A549 (cell line): ENCODE measurements at regions not wholly inside any gene's neighbourhood (a gene's known extent, or its start where the extent isn't known, plus 50 kb on each side); places are given as distances from the start of the nearest gene placed in this dataset.

ENCODE experiments used
- ATAC-seq, 2 experiments: fragments of 200-7000 bp in 1 of 2; fragments of >200 bp in 1 of 2; cut with Nextera tagmentation in 1 of 2; cut with Tn5 transposase in 1 of 2; 3 replicates each; pipeline versions ENCODE4 v1.8.0 to v1.9.1; 2018 to 2020; ENCODE audit warnings: mild to moderate bottlenecking in 1 of 2, moderate library complexity in 1 of 2
- CTCF ChIA-PET: fragments of 300-600 bp; sonication (Branson Sonifier 250); formaldehyde crosslinking; extraction: SDS; loops from one replicate; lab custom pipeline; 2021; ENCODE audit warnings: antibody characterized with exemption, inconsistent platforms; lab: Yijun Ruan, JAX
- POLR2A ChIA-PET: fragments of 350-600 bp; formaldehyde crosslinking; extraction: SDS; loops from one replicate; lab custom pipeline; 2021; ENCODE audit warnings: antibody characterized with exemption, inconsistent platforms; lab: Yijun Ruan, JAX
- DNase-seq, 2 experiments: peaks; one replicate each; pipeline versions ENCODE4 v3.0.0 to v3.0.0-alpha.2; 2011 to 2016; ENCODE audit warnings: low read depth in 1 of 2, low spot score in 1 of 2
- FAIRE-seq: peaks from 2 replicates; lab custom pipeline; 2011; peaks lifted over from hg19 to GRCh38; lab: Jason Lieb, UNC
- H3K27ac ChIP-seq, 2 experiments: fragments of >200 bp; sonication (Bioruptor Twin); formaldehyde crosslinking; 3 replicates each; pipeline ENCODE4 v1.5.1; 2016 to 2017
- H3K4me1 ChIP-seq: fragments of >200 bp; sonication (Bioruptor Twin); formaldehyde crosslinking; 3 replicates; pipeline ENCODE4 v1.6.1; 2016
- H3K4me2 ChIP-seq: fragments of >200 bp; sonication (Bioruptor Twin); formaldehyde crosslinking; 3 replicates; pipeline ENCODE4 v1.6.1; 2016
- H3K4me3 ChIP-seq: fragments of >200 bp; sonication (Bioruptor Twin); formaldehyde crosslinking; 3 replicates; pipeline ENCODE4 v1.5.1; 2016
- H3K9me3 ChIP-seq: fragments of >200 bp; sonication (Bioruptor Twin); formaldehyde crosslinking; 3 replicates; pipeline ENCODE4 v1.6.1; 2016
- ATOH8 ChIP-seq: fragments of 250-450 bp; sonication (Bioruptor Pico); IDR thresholded peaks from 2 replicates; pipeline ENCODE4 v1.5.0; 2020; ENCODE audit warnings: low read depth, mild to moderate bottlenecking, moderate library complexity
- BHLHE40 ChIP-seq: IDR thresholded peaks from 2 replicates; pipeline ENCODE4 v1.6.1; 2012; ENCODE audit warnings: low read depth, low read length, inconsistent platforms
- CHD4 ChIP-seq: fragments of 200-600 bp; sonication (generic); IDR thresholded peaks from 2 replicates; pipeline ENCODE4 v1.6.1; 2016; ENCODE audit warnings: antibody characterized with exemption, mild to moderate bottlenecking, borderline replicate concordance
- EHMT2 ChIP-seq: fragments of 200-600 bp; sonication (generic); IDR thresholded peaks from 2 replicates; pipeline ENCODE4 v1.6.1; 2016; ENCODE audit warnings: antibody characterized with exemption, low read depth, mild to moderate bottlenecking, moderate library complexity
- ELK1 ChIP-seq: fragments of 150-350 bp; IDR thresholded peaks from 2 replicates; pipeline ENCODE4 v1.6.1; 2014; ENCODE audit warnings: low read depth, mild to moderate bottlenecking, low read length
- EP300 ChIP-seq, 2 experiments: fragments of >200 bp; sonication (Bioruptor Twin); formaldehyde crosslinking; IDR thresholded peaks; 2 replicates in 1 of 2; 3 replicates in 1 of 2; pipeline ENCODE4 v1.6.1; 2016 to 2017
- FOSB ChIP-seq: fragments of 250-450 bp; sonication (Bioruptor Pico); IDR thresholded peaks from 2 replicates; pipeline ENCODE4 v1.5.0; 2020; ENCODE audit warnings: mild to moderate bottlenecking, moderate library complexity
- FOXS1 ChIP-seq: fragments of 250-450 bp; sonication (Bioruptor Pico); IDR thresholded peaks from 2 replicates; pipeline ENCODE4 v1.5.0; 2020; ENCODE audit warnings: mild to moderate bottlenecking, moderate library complexity
- HDAC2 ChIP-seq: fragments of 200-600 bp; sonication (generic); IDR thresholded peaks from 2 replicates; pipeline ENCODE4 v1.6.1; 2016
- HES2 ChIP-seq: fragments of >200 bp; sonication (Bioruptor Twin); formaldehyde crosslinking; IDR thresholded peaks from 2 replicates; pipeline ENCODE4 v1.6.1; 2016
- HOXB13 ChIP-seq: fragments of 250-450 bp; sonication (Bioruptor Pico); IDR thresholded peaks from 2 replicates; pipeline ENCODE4 v1.5.0; 2020; ENCODE audit warnings: low read depth, mild to moderate bottlenecking, moderate library complexity
- JUN ChIP-seq, 2 experiments: fragments of >200 bp; sonication (Bioruptor Twin); formaldehyde crosslinking; IDR thresholded peaks; 2 replicates in 1 of 2; 3 replicates in 1 of 2; pipeline ENCODE4 v1.6.1; 2016 to 2017
- JUNB ChIP-seq: fragments of >200 bp; sonication (Bioruptor Twin); formaldehyde crosslinking; IDR thresholded peaks from 2 replicates; pipeline ENCODE4 v1.6.1; 2016
- KDM5A ChIP-seq: fragments of 200-600 bp; sonication (generic); IDR thresholded peaks from 2 replicates; pipeline ENCODE4 v1.6.1; 2016; ENCODE audit warnings: antibody characterized with exemption, mild to moderate bottlenecking
- MAX ChIP-seq: IDR thresholded peaks from 2 replicates; pipeline ENCODE4 v1.6.1; 2012
- MAZ ChIP-seq: fragments of 150-350 bp; IDR thresholded peaks from 2 replicates; pipeline ENCODE4 v1.6.1; 2014; ENCODE audit warnings: antibody characterized with exemption, low read depth, low read length, borderline replicate concordance
- MYC ChIP-seq: IDR thresholded peaks from 2 replicates; pipeline ENCODE4 v1.6.1; 2012; ENCODE audit warnings: mild to moderate bottlenecking, inconsistent platforms, low read length, improper control_type of control experiment, borderline replicate concordance
- NFE2L2 ChIP-seq: fragments of 150-350 bp; conservative IDR thresholded peaks from 2 replicates; pipeline ENCODE4 v1.6.1; 2014; ENCODE audit warnings: low read length
- NPAS2 ChIP-seq: fragments of 250-450 bp; sonication (Bioruptor Pico); IDR thresholded peaks from 2 replicates; pipeline ENCODE4 v1.8.0; 2022; ENCODE audit warnings: mild to moderate bottlenecking, moderate library complexity, borderline replicate concordance
- PHF8 ChIP-seq: fragments of 200-600 bp; sonication (generic); IDR thresholded peaks from 2 replicates; pipeline ENCODE4 v1.6.1; 2016; ENCODE audit warnings: low read depth, mild to moderate bottlenecking, antibody characterized with exemption, moderate library complexity, borderline replicate concordance
- POLR2A ChIP-seq: IDR thresholded peaks from 2 replicates; pipeline ENCODE4 v1.6.1; 2012; ENCODE audit warnings: mild to moderate bottlenecking, low read length
- POLR2AphosphoS2 ChIP-seq: conservative IDR thresholded peaks from 2 replicates; pipeline ENCODE4 v1.6.1; 2012; ENCODE audit warnings: low read length, improper control_type of control experiment, inconsistent platforms
- REST ChIP-seq: fragments of 200-600 bp; sonication (generic); IDR thresholded peaks from 2 replicates; pipeline ENCODE4 v1.6.1; 2016; ENCODE audit warnings: antibody characterized with exemption, mild to moderate bottlenecking, moderate library complexity
- SMC3 ChIP-seq: fragments of >200 bp; sonication (Bioruptor Twin); formaldehyde crosslinking; IDR thresholded peaks from 3 replicates; pipeline ENCODE4 v1.6.1; 2018; ENCODE audit warnings: inconsistent platforms
- SREBF2 ChIP-seq: fragments of 450-650 bp; IDR thresholded peaks from 2 replicates; pipeline ENCODE4 v1.6.1; 2014; ENCODE audit warnings: mild to moderate bottlenecking, moderate library complexity
- TFCP2L1 ChIP-seq: fragments of 250-450 bp; sonication (Bioruptor Pico); IDR thresholded peaks from 2 replicates; pipeline ENCODE4 v1.5.0; 2021; ENCODE audit warnings: mild to moderate bottlenecking
- TP53 ChIP-seq: fragments of 250-450 bp; sonication (Bioruptor Pico); IDR thresholded peaks from 2 replicates; pipeline ENCODE4 v1.5.0; 2021; ENCODE audit warnings: mild to moderate bottlenecking, moderate library complexity
- USF2 ChIP-seq: fragments of 450-650 bp; IDR thresholded peaks from 2 replicates; pipeline ENCODE4 v1.6.1; 2014; ENCODE audit warnings: antibody characterized with exemption
- ZC3H11A ChIP-seq: fragments of 450-650 bp; IDR thresholded peaks from 2 replicates; pipeline ENCODE4 v1.6.1; 2014; ENCODE audit warnings: antibody characterized with exemption, mild to moderate bottlenecking
- ZFP36 ChIP-seq: fragments of 450-650 bp; IDR thresholded peaks from 2 replicates; pipeline ENCODE4 v1.6.1; 2014; ENCODE audit warnings: borderline replicate concordance; ENCODE audit not compliant: partially characterized antibody
- ZNF302 ChIP-seq: fragments of 250-450 bp; sonication (Bioruptor Pico); IDR thresholded peaks from 2 replicates; pipeline ENCODE4 v1.9.0; 2021; ENCODE audit warnings: inconsistent platforms, mild to moderate bottlenecking, moderate library complexity
- WGBS: methylation state at CpG from one replicate; pipeline ENCODE4 v1.1.6; 2017; ENCODE audit errors: missing lambda C conversion rate; 5-methylcytosine and 5-hydroxymethylcytosine counted together

GRCh38 chr21:16752475-16752857, 760.4 kb upstream of the CXADR start:
- no peak for FAIRE-seq
- no peak for DNase-seq
- H3K9me3 ChIP-seq: no peaks in the 10 kb centered on the region
- WGBS: 87% methylated on average over 1 of the region's 1 CpG
- H3K4me3 ChIP-seq: no peak overlapping the region
- H3K27ac ChIP-seq: no peak overlapping the region
- no peak for ATAC-seq
- no peaks in the 10 kb centered on the region for H3K4me1 ChIP-seq
- H3K4me2 ChIP-seq: no peak overlapping the region
- no peak for TF ChIP-seq MAZ
- TF ChIP-seq JUN (IDR thresholded peaks at IDR 0.05): no peak
- no peak for TF ChIP-seq TP53
- no peak for TF ChIP-seq ZC3H11A
- no peak for TF ChIP-seq USF2
- no peak for TF ChIP-seq TFCP2L1
- no peak for TF ChIP-seq HES2
- TF ChIP-seq POLR2A: no peak
- TF ChIP-seq MYC: no peak
- TF ChIP-seq ATOH8 (CRISPR knock-in tag): no peak
- no peak for TF ChIP-seq FOSB (CRISPR knock-in tag)
- no peak for TF ChIP-seq REST
- no peak for TF ChIP-seq NPAS2 (CRISPR knock-in tag)
- ChIA-PET CTCF (no interaction called here), POLR2A (no interaction called here)

- Histone ChIP-seq H3K4me1 (no peaks in the 10 kb centered on the region), H3K4me3 (no peak overlapping the region), H3K27ac (no peak overlapping the region), H3K9me3 (no peaks in the 10 kb centered on the region), H3K4me2 (no peak overlapping the region)
- ATAC-seq: no peak
- ChIA-PET CTCF (no interaction called here), POLR2A (no interaction called here)
- TF ChIP-seq ELK1: no peak
- no peak for TF ChIP-seq POLR2AphosphoS2
- no peak for TF ChIP-seq HES2
- TF ChIP-seq ZFP36: no peak
- TF ChIP-seq MAX: no peak
- TF ChIP-seq SMC3: no peak
- TF ChIP-seq EP300 (IDR thresholded peaks at IDR 0.05): no peak
- no peak for TF ChIP-seq HOXB13 (CRISPR knock-in tag)
- no peak for TF ChIP-seq JUNB
- TF ChIP-seq KDM5A: no peak
- TF ChIP-seq PHF8: no peak
- no peak for TF ChIP-seq ZNF302
- no peak for TF ChIP-seq HDAC2
- TF ChIP-seq SREBF2: no peak
- no peak for TF ChIP-seq FOXS1 (CRISPR knock-in tag)
- TF ChIP-seq BHLHE40: no peak
- TF ChIP-seq CHD4: no peak
- TF ChIP-seq ZC3H11A: no peak
- TF ChIP-seq NFE2L2: no peak
- TF ChIP-seq EHMT2: no peak
- FAIRE-seq: no peak
- no peak for DNase-seq
Observed at GRCh38 chr21:16755061-16755460, 757.8 kb upstream of the CXADR start.
